Erythroblast (primary cell): ENCODE measurements at regions not wholly inside any gene's neighbourhood (a gene's known extent, or its start where the extent isn't known, plus 50 kb on each side); places are given as distances from the start of the nearest gene placed in this dataset.
A peak's percentile ranks its signal among the peaks of the same experiment; 100 is the strongest.

Experiments
- DNase-seq, 2 experiments: peaks; one replicate each; lab custom pipeline; 2025; lab: John Stamatoyannopoulos, UW
- GATA1 ChIP-seq: IDR thresholded peaks from 2 replicates; pipeline ENCODE4 v1.6.1; 2011; ENCODE audit warnings: low read depth, mild to moderate bottlenecking, control low read depth, low read length, moderate library complexity
- POLR2A ChIP-seq: IDR thresholded peaks from 2 replicates; pipeline ENCODE4 v1.6.1; 2011; ENCODE audit warnings: mild to moderate bottlenecking, low read length

GRCh38 chr20:62550087-62550632 is 74.4 kb upstream of the GATA5 start:
- TF ChIP-seq GATA1 (no peak), POLR2A (no peak)
- no peak for DNase-seq

DNA sequence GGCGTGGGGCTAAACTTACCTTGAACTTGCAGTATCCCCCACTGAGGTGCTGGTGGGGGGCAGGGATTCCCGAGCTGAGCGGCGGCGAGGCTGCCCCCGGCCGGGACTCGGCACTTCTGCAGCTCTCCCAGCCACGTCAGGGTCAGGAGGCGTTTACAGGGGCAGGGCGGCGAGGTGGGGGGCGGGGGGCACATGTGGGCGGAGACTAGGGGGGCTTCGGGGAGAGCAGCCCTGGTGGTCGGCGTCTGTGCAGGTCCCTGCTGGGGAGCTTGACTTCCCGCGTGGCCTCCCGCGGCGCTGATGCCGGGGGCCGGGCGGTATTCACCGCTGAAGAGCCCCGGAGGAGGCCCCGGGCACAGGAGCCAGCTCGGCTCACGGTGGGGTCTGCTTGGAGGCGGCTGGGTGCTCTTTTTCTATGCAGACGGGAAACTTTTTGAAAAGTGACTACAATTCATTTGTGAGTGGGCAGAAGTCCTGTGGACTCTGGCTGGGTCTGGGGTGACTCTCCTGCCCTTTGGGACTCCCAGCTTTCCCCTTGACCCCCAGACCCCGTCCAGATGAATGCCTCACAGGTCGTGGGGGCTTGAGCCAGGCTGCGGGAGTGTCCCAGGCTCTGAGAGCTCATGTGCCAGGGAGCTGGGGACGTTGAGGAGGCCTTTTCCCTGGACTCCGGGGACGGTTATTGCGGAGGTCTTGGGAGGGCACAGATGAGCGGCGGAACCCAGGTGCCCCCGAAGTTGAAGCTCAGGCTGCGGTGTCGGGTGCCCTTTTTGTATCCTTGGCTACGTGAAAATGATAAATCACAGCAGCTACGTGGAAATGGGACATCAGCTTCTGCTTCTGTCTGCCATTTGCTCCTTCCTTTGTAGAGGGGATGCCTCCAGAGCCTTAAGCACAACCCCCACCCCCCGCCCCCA is 75.9 kb upstream of the GATA5 start:
- DNase-seq = no peak
- no peak for TF ChIP-seq POLR2A
- no peak for TF ChIP-seq GATA1

DNA sequence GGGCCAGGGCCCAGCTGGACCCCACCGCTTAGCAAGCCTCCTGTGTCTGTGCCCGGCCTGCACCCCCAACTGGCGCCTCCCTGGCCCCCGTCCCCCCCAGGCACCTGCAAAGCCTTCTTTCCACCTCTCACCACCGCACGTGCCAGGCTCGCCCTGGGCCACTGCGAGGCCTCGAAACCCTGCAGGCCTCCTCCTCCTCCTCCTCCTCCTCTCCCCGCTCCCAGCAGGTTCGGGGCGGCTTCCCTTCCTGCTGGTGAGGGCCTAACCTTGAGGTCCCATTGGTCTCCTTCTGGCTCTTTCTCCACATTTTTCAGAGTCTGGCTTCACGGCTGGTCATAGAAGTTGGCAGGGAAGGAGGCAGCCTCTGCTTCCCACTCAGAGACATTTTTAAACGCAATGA is 76.8 kb upstream of the GATA5 start:
- DNase-seq = no peak
- TF ChIP-seq POLR2A (no peak), GATA1 (no peak)

DNA sequence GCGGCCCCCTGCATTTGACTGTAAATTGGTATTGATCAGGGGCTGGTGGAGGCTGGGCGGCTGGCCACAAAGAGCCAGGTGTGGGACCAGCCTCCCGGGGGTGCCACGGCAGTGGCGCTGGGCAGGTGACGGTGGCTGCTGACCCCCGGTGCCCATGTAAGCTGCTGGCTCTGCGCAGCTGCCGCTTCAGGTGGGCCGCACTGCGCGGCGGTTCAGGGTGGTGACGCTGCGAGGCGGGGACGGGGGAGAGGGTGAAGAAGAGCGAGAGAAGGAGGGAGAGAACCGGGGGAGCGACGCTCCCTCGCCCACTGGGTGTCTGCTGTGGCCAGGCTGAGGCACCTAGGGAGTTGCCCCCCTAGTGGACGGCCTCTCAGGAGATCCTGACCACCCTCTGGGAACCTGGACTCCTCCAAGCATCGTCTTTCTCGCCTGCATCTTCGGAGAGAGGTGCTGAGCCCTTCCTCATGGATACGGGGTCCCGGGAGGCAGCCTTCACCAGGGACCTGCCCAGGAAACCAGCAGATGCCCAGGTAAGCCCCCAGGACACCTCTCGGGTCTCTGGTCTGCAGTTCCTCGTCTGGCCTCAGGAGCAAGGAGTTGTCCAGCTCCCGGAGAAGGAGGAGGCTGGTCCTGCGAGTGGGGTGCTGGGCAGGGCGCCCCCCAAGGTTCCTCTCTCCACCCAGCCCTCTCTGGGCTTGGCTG is 77.5 kb upstream of the GATA5 start:
- TF ChIP-seq GATA1 (no peak), POLR2A (no peak)
- DNase-seq = no peak

- TF ChIP-seq POLR2A (no peak), GATA1 (no peak)
- DNase-seq = no peak
Measured at GRCh38 chr20:62553838-62554161, 78.0 kb upstream of the GATA5 start.

GRCh38 chr20:62554214-62554897 is 78.6 kb upstream of the GATA5 start:
- no peak for DNase-seq
- TF ChIP-seq POLR2A = no peak
- TF ChIP-seq GATA1 = no peak

GRCh38 chr20:62554898-62555641 is 79.3 kb upstream of the GATA5 start:
- no peak for DNase-seq
- TF ChIP-seq GATA1 (no peak), POLR2A (no peak)

- no peak for DNase-seq
- TF ChIP-seq GATA1 (no peak), POLR2A (no peak)
Measured at GRCh38 chr20:62555642-62556420, 80.0 kb upstream of the GATA5 start.

GRCh38 chr20:62557462-62557861 is 81.7 kb upstream of the GATA5 start:
- no peak for DNase-seq
- TF ChIP-seq POLR2A (no peak), GATA1 (no peak)

GRCh38 chr20:62557999-62558408 is 82.2 kb upstream of the GATA5 start:
- no peak for DNase-seq
- TF ChIP-seq POLR2A (no peak), GATA1 (no peak)

GRCh38 chr20:62558779-62559178 is 83.0 kb upstream of the GATA5 start:
- TF ChIP-seq GATA1 = no peak
- no peak for TF ChIP-seq POLR2A
- no peak for DNase-seq

- peak in 1 of 2 experiments; percentile 22 for DNase-seq
- TF ChIP-seq POLR2A = no peak
- TF ChIP-seq GATA1 = no peak
Measured at GRCh38 chr20:62560162-62560561, 82.1 kb upstream of the SLCO4A1 start.
